GM18505 (cell line): ENCODE measurements at regions not wholly inside any gene's neighbourhood (a gene's known extent, or its start where the extent isn't known, plus 50 kb on each side); places are given as distances from the start of the nearest gene placed in this dataset.

Source experiments
- ATAC-seq: cut with Tn5 transposase; IDR thresholded peaks from one replicate; pipeline ENCODE4 v1.9.1; 2021; ENCODE audit not compliant: unreplicated experiment
- POLR2A ChIP-seq: IDR thresholded peaks from 4 replicates; pipeline ENCODE4 v1.6.1; 2011; ENCODE audit warnings: borderline replicate concordance; ENCODE audit not compliant: insufficient read depth, insufficient read length; ENCODE audit errors: extremely low read depth

- ATAC-seq, result no peak
- TF ChIP-seq POLR2A, result no peak
Measured at GRCh38 chr5:31086839-31087415, 106.6 kb upstream of the CDH6 start.

GRCh38 chr5:31084871-31085270 lies 108.6 kb upstream of the CDH6 start:
- TF ChIP-seq POLR2A, result no peak
- ATAC-seq, result no peak

- no peak for ATAC-seq
- TF ChIP-seq POLR2A, result no peak
Measured at GRCh38 chr5:31083364-31083763, 110.1 kb upstream of the CDH6 start.

- ATAC-seq, result no peak
- TF ChIP-seq POLR2A, result no peak
Measured at GRCh38 chr5:31079668-31080067, 113.8 kb upstream of the CDH6 start.

- no peak for ATAC-seq
- no peak for TF ChIP-seq POLR2A
Measured at GRCh38 chr5:31078956-31079355, 114.5 kb upstream of the CDH6 start.

- no peak for ATAC-seq
- no peak for TF ChIP-seq POLR2A
Measured at GRCh38 chr5:31075981-31076380, 117.5 kb upstream of the CDH6 start.

GRCh38 chr5:31068287-31068686 lies 125.2 kb upstream of the CDH6 start:
- TF ChIP-seq POLR2A, result no peak
- ATAC-seq, result no peak

- TF ChIP-seq POLR2A, result no peak
- no peak for ATAC-seq
Measured at GRCh38 chr5:31066655-31067328, 126.7 kb upstream of the CDH6 start.

GRCh38 chr5:31064215-31064614 lies 129.3 kb upstream of the CDH6 start:
- ATAC-seq, result no peak
- TF ChIP-seq POLR2A, result no peak

- no peak for ATAC-seq
- TF ChIP-seq POLR2A, result no peak
Measured at GRCh38 chr5:31062902-31063580, 130.4 kb upstream of the CDH6 start.

GRCh38 chr5:31059889-31060288 lies 133.6 kb upstream of the CDH6 start:
- no peak for TF ChIP-seq POLR2A
- no peak for ATAC-seq

GRCh38 chr5:31054453-31054852 lies 139.0 kb upstream of the CDH6 start:
- ATAC-seq, result no peak
- TF ChIP-seq POLR2A, result no peak

- no peak for TF ChIP-seq POLR2A
- no peak for ATAC-seq
Measured at GRCh38 chr5:31052937-31053658, 140.4 kb upstream of the CDH6 start.
